HEK293T (cell line): ENCODE measurements at regions not wholly inside any gene's neighbourhood (a gene's known extent, or its start where the extent isn't known, plus 50 kb on each side); places are given as distances from the start of the nearest gene placed in this dataset.

Experiments
- ARNT ChIP-seq: fragments of 450-650 bp; IDR thresholded peaks from 2 replicates; pipeline ENCODE4 v1.6.1; 2017; ENCODE audit warnings: mild to moderate bottlenecking
- CTBP1 ChIP-seq: fragments of 450-650 bp; IDR thresholded peaks from 2 replicates; pipeline ENCODE4 v1.6.1; 2016; ENCODE audit warnings: borderline replicate concordance
- ELF4 ChIP-seq: fragments of 450-650 bp; IDR thresholded peaks from 2 replicates; pipeline ENCODE4 v1.6.1; 2017; ENCODE audit warnings: antibody characterized with exemption
- FOXA1 ChIP-seq: fragments of 450-650 bp; IDR thresholded peaks from 2 replicates; pipeline ENCODE4 v1.6.1; 2016; ENCODE audit warnings: mild to moderate bottlenecking
- NFRKB ChIP-seq: fragments of 450-650 bp; IDR thresholded peaks from 2 replicates; pipeline ENCODE4 v1.6.1; 2016; ENCODE audit warnings: mild to moderate bottlenecking, moderate library complexity
- SP1 ChIP-seq: fragments of 450-650 bp; IDR thresholded peaks from 2 replicates; pipeline ENCODE4 v1.6.1; 2017
- ZNF384 ChIP-seq: fragments of 450-650 bp; IDR thresholded peaks from 2 replicates; pipeline ENCODE4 v1.6.1; 2016
- TF ChIP-seq, protein P1 (sequence below): fragments of 450-650 bp; IDR thresholded peaks from 2 replicates; pipeline ENCODE4 v1.6.1; 2016

DNA sequence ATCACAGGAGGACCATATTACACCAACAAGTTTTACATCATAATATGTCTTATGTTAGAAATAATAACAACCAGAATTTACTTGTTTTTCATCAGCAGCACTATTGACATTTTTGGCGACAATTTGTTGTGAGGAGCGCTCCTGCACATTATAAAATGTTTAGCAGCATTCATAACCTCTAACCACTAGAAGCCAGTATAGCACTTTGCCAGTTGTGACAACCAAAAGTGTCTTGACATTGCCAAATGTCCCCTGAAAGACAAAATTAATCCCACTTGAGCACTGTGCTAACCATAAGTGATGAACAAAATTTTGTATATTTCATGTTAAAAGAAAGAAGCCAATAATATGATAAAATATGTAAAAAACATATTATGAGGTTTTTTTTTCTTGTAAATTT, 356.9 kb upstream of the LMO3 start:
- TF ChIP-seq ELF4: no peak
- no peak for TF ChIP-seq CTBP1
- no peak for TF ChIP-seq ARNT
- TF ChIP-seq ZNF384: no peak
- TF ChIP-seq SP1: no peak
- TF ChIP-seq, protein P1, sequence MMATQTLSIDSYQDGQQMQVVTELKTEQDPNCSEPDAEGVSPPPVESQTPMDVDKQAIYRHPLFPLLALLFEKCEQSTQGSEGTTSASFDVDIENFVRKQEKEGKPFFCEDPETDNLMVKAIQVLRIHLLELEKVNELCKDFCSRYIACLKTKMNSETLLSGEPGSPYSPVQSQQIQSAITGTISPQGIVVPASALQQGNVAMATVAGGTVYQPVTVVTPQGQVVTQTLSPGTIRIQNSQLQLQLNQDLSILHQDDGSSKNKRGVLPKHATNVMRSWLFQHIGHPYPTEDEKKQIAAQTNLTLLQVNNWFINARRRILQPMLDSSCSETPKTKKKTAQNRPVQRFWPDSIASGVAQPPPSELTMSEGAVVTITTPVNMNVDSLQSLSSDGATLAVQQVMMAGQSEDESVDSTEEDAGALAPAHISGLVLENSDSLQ: no peak
- no peak for TF ChIP-seq NFRKB
- no peak for TF ChIP-seq FOXA1
